Erythroblast (primary cell): ENCODE measurements at regions not wholly inside any gene's neighbourhood (a gene's known extent, or its start where the extent isn't known, plus 50 kb on each side); places are given as distances from the start of the nearest gene placed in this dataset.

Source experiments
- DNase-seq, 2 experiments: peaks; one replicate each; lab custom pipeline; 2025; lab: John Stamatoyannopoulos, UW
- GATA1 ChIP-seq: IDR thresholded peaks from 2 replicates; pipeline ENCODE4 v1.6.1; 2011; ENCODE audit warnings: low read depth, mild to moderate bottlenecking, control low read depth, low read length, moderate library complexity
- POLR2A ChIP-seq: IDR thresholded peaks from 2 replicates; pipeline ENCODE4 v1.6.1; 2011; ENCODE audit warnings: mild to moderate bottlenecking, low read length

DNA sequence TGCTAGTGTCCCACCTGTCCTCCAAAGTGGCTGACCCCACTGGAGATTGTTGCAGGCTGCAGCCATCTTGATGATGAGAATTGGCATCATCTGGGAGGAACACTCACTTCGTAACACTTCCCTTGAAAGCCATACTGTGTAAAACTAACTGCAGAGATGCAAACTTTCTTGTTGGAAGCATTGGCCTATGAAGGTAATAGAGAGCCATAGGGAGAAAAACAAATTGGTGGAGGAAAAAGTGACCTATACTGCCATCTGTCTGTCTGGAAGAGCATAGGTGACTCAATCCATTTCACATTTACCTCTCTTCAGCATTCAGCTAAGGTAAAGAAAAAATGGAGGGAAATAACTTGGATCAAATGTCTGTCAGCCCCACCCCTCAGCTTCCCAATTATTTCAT, 473.4 kb downstream of the NTRK2 start:
- TF ChIP-seq GATA1 (no peak), POLR2A (no peak)
- peak in 1 of 2 experiments; percentile 10 for DNase-seq

GRCh38 chr9:85142496-85142911, 473.0 kb downstream of the NTRK2 start:
- DNase-seq, result no peak
- TF ChIP-seq GATA1, result no peak

DNA sequence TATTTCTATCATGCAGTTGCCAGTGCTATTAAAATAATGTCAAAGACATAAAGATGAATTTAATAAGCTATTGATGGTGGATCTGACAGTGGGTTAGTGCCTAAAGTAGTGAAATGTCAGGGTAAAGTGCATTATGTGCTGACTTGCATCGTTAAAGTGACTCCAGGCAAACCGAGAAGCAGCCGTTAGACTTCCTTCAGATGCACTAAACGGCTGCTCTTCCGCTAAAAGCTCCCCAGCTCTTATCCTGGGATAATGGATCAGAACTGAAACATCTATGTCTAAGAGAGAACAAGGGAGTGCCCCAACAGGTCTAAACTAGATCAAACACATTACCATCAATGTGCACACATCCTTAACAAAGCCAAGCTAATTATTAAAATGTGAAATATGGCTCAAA, 468.2 kb downstream of the NTRK2 start:
- TF ChIP-seq POLR2A (no peak), GATA1 (no peak)
- no peak for DNase-seq

- TF ChIP-seq GATA1, result no peak
- TF ChIP-seq POLR2A, result no peak
- no peak for DNase-seq
Observed at GRCh38 chr9:85136987-85137386, 467.5 kb downstream of the NTRK2 start.

DNA sequence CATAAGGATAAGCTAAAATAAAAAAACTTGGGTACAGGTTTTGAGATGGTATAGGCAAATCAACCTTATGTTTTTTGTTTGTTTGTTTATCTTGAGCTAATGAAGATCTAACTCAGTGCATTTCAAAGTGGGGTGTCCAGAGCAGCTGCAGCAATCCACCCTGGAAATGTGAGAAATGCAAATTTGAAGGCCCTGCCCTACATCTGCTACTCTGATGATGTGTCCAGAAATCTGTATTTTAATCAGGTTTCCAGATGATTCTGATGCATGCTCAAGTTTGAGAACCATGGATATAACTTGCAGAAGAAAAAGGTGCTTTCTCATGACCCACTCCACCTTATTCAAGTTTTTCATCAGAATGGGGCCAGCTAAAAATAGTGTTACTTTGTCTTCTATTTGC, 467.0 kb downstream of the NTRK2 start:
- DNase-seq, result no peak
- TF ChIP-seq POLR2A, result no peak
- TF ChIP-seq GATA1, result no peak

DNA sequence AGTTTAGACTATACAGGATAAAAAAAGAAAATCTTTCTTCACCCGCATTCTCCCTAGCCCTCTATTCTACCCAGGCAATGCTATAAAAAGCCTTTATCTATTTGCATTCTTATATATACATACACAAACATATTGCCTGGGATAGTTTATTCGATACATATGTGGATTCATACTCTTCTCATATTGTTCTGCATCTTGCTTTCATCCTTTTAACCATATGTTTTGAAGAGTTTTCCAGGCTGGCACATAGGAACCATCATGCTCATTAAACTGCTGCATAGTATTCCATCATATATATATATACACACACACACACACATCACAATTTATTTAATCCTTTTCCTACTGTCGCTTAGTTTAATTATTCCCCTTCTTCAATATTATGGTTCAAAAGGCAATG, 461.2 kb downstream of the NTRK2 start:
- TF ChIP-seq GATA1, result no peak
- TF ChIP-seq POLR2A, result no peak
- no peak for DNase-seq

- no peak for DNase-seq
Observed at GRCh38 chr9:85130260-85130659, 460.7 kb downstream of the NTRK2 start.

DNA sequence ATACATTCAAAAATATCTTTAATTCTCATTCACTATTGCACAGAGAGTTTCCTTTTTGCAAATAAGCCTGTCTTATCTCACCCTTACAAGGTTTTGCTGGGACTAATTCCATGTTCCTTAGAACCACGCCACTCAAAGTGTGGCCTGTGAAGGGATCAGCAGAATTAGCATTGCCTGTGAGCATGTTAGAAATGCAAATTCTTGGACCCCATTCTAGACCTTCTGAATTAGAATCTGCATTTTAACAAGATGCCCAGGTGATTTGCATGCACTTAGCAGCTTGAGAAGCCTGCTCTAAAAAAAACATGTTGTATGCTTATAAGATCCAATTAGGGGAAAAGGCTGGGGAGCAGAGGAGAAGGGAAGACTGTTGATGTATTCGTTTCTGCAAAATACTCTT, 460.0 kb downstream of the NTRK2 start:
- TF ChIP-seq POLR2A (no peak), GATA1 (no peak)
- DNase-seq, result no peak

More at GRCh38 chr9:85130260-85130659, 460.7 kb downstream of the NTRK2 start:
- TF ChIP-seq POLR2A (no peak), GATA1 (no peak)

DNA sequence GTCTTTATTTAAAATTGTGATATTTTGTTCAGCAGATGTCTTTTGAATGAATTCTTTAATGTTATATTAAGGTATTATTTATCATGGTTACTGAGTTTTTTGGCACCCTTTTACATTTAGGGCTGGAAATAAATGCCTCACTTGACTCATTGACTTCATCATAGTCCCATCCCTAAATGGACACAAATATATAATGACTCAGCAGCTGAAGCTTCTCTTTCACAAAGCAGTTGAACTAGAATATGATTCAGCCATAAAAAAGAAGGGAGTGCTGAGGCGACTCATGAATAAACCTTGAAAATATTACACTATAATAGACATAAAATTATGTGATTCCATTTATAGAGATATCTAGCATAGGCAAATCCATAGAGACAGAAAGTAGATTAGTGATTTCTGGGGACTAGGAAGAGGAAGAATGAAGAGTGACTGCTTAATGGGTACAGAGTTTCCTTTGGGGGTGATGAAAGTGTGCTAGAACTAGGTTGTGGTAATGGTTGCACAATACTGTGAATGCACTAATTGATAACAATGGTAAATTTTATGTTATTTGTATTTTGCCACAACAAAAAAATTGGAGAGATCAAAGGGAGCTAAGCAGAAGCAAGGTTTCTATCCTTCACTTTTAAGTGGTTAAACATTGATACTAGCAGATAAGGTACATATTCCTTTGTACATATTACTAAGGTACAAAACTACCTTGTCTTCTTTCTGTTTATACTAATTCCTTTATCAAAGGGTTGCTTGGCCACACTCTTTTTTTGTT, 449.6 kb downstream of the NTRK2 start:
- no peak for DNase-seq
- TF ChIP-seq POLR2A, result no peak

DNA sequence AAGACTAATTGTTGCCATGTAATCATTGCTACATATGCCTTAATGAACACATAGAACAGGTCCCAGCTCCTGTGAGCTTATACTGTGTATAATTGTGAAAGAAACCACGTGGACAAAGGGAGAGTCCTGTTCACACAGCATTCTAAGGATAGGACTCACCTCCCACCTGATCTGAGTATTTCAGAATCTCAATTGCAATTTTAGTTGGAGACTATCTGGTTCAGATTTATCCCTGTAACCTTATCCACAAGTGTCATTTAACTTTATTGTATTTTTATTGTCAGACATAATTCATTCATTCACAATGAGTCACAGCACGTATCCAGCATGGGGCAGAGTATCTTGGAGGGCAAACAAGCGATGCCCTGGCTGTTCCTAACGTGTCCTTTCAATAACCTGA, 448.3 kb downstream of the NTRK2 start:
- DNase-seq, result no peak

DNA sequence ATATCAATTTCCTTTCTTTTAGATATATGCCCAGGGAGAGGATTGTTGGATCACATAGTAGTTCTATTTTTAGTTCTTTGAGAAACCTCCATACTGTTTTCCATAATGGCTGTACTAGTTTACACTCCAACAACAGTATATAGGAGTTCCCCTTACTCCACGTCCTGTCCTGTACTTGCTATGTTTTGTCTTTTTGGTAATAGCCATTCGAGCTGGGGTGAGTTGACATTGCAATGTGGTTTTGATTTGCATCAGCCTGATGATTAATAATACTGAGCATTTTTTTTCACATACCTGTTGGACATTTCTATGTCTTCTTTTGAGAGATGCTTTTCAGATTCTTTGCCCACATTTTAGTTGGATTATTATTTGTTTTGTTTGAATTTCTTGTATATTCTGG, 445.9 kb downstream of the NTRK2 start:
- TF ChIP-seq POLR2A (no peak), GATA1 (no peak)
- DNase-seq, result no peak

More for the DNA sequence above, 448.3 kb downstream of the NTRK2 start:
- no peak for TF ChIP-seq GATA1
- TF ChIP-seq POLR2A, result no peak

DNA sequence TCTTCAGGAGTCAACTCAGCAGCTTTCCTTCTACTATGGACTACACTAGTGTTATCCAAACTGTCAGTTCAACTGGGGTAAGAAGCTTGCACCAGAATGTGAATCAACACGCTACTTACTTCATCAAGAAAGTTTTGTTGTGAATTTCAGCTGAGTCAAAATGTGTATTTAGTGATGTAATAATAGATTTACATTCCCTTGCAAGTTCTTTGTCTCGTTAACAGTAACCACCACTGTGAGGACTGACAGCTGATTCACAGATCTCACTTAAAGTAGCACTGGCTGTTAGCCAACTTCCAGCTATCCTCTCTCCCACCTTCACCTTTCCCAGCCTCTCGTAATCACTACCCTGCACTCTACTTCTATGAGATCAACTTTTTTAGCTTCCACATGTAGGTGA, 445.3 kb downstream of the NTRK2 start:
- no peak for DNase-seq
- no peak for TF ChIP-seq POLR2A
- no peak for TF ChIP-seq GATA1

- no peak for TF ChIP-seq POLR2A
- no peak for TF ChIP-seq GATA1
- DNase-seq, result no peak
Observed at GRCh38 chr9:85112933-85113418, 443.4 kb downstream of the NTRK2 start.

GRCh38 chr9:85112391-85112790, 442.9 kb downstream of the NTRK2 start:
- TF ChIP-seq POLR2A (no peak), GATA1 (no peak)
- no peak for DNase-seq

- no peak for TF ChIP-seq GATA1
- TF ChIP-seq POLR2A, result no peak
- no peak for DNase-seq
Observed at GRCh38 chr9:85108746-85109145, 439.2 kb downstream of the NTRK2 start.
